ENCODE measurements at regions not wholly inside any gene's neighbourhood (a gene's known extent, or its start where the extent isn't known, plus 50 kb on each side); places are given as distances from the start of the nearest gene placed in this dataset.
A peak's percentile ranks its signal among the peaks of the same experiment; 100 is the strongest.

GRCh38 chr3:152056987-152057386 lies 183.5 kb downstream of the SUCNR1 start:
- H3K4me1 ChIP-seq, result peaks cover 0 to 17% (median 2%) of the 10 kb centered on the region in 3 donors
- H3K4me3 ChIP-seq, result no peak overlapping the region
- no peak for ATAC-seq
- H3K27me3 ChIP-seq, result no peaks in the 10 kb centered on the region
- H3K36me3 ChIP-seq, result no peaks in the 10 kb centered on the region
- TF ChIP-seq CTCF (IDR thresholded peaks at IDR 0.05), result no peak
- 60 to 70% methylated on average over 3 of the region's 3 CpGs for WGBS, 2 donors (ENCODE audit: low coverage in 1 of 2)
- no peak overlapping the region for H3K27ac ChIP-seq
- H3K9me3 ChIP-seq, result no peaks in the 10 kb centered on the region

- no peak for ATAC-seq
- H3K4me1 ChIP-seq, result peaks cover 0 to 16% (median 0%) of the 10 kb centered on the region in 3 donors
- H3K27ac ChIP-seq, result no peak overlapping the region
- no peak overlapping the region for H3K4me3 ChIP-seq
- WGBS, 2 donors (ENCODE audit: low coverage in 1 of 2), result 30 to 78% methylated on average over 2 of the region's 2 CpGs
- no peaks in the 10 kb centered on the region for H3K9me3 ChIP-seq
- no peak for TF ChIP-seq EP300 (IDR thresholded peaks at IDR 0.05)
- H3K27me3 ChIP-seq, result no peaks in the 10 kb centered on the region
- no peaks in the 10 kb centered on the region for H3K36me3 ChIP-seq
These were observed 185.4 kb downstream of the SUCNR1 start for GRCh38 chr3:152058856-152059255.

GRCh38 chr3:152060701-152061100 lies 187.3 kb downstream of the SUCNR1 start:
- TF ChIP-seq CTCF (IDR thresholded peaks at IDR 0.05) (no peak), POLR2A (IDR thresholded peaks at IDR 0.05) (no peak), EP300 (IDR thresholded peaks at IDR 0.05) (no peak), POLR2AphosphoS5 (IDR thresholded peaks at IDR 0.05) (no peak)
- no peak overlapping the region for H3K4me3 ChIP-seq
- H3K27me3 ChIP-seq, result no peaks in the 10 kb centered on the region
- no peaks in the 10 kb centered on the region for H3K36me3 ChIP-seq
- H3K4me1 ChIP-seq, result peaks cover 0 to 16% (median 0%) of the 10 kb centered on the region in 3 donors
- H3K27ac ChIP-seq, result peak overlapping the region in 1 of 4 donors; percentile 51
- 0 to 17% methylated on average over 1 of the region's 1 CpG for WGBS, 2 donors (ENCODE audit: low coverage in 1 of 2)
- no peaks in the 10 kb centered on the region for H3K9me3 ChIP-seq
- ATAC-seq, result no peak

GRCh38 chr3:152061296-152061695 lies 187.9 kb downstream of the SUCNR1 start:
- Histone ChIP-seq H3K27me3 (no peaks in the 10 kb centered on the region), H3K36me3 (no peaks in the 10 kb centered on the region), H3K4me1 (peaks cover 0 to 16% (median 0%) of the 10 kb centered on the region in 3 donors), H3K9me3 (no peaks in the 10 kb centered on the region), H3K27ac (peak overlapping the region in 1 of 4 donors; percentile 51), H3K4me3 (no peak overlapping the region)
- TF ChIP-seq POLR2AphosphoS5 (IDR thresholded peaks at IDR 0.05) (no peak), EP300 (IDR thresholded peaks at IDR 0.05) (no peak), CTCF (IDR thresholded peaks at IDR 0.05) (no peak), POLR2A (IDR thresholded peaks at IDR 0.05) (no peak)
- ATAC-seq, result no peak
- WGBS, 2 donors (ENCODE audit: low coverage in 1 of 2), result 100% methylated on average over 1 of the region's 1 CpG; no CpG with 5 or more reads in 1 of the 2 donors

- Histone ChIP-seq H3K36me3 (no peaks in the 10 kb centered on the region), H3K4me3 (no peak overlapping the region), H3K9me3 (no peaks in the 10 kb centered on the region), H3K27me3 (no peaks in the 10 kb centered on the region), H3K27ac (no peak overlapping the region), H3K4me1 (peaks cover 0 to 10% (median 0%) of the 10 kb centered on the region in 3 donors)
- ATAC-seq, result no peak
- no peak for TF ChIP-seq POLR2A (IDR thresholded peaks at IDR 0.05)
- TF ChIP-seq CTCF (IDR thresholded peaks at IDR 0.05), result no peak
- no peak for TF ChIP-seq EP300 (IDR thresholded peaks at IDR 0.05)
- TF ChIP-seq POLR2AphosphoS5 (IDR thresholded peaks at IDR 0.05), result no peak
These were observed 196.4 kb downstream of the SUCNR1 start for GRCh38 chr3:152069871-152070270.

Data from gastroesophageal sphincter (tissue), 4 donors.